Activated B cell treated with CpG ODN at 0.5 μM for 24 hours (primary cell): ENCODE measurements at regions not wholly inside any gene's neighbourhood (a gene's known extent, or its start where the extent isn't known, plus 50 kb on each side); places are given as distances from the start of the nearest gene placed in this dataset.
"Not testable (repeated sequence)": the region's sequence is repeated elsewhere in the genome, so short reads cannot be mapped to it uniquely, and the experiment has no call there.

ENCODE experiments used
- ATAC-seq: fragments of 200-7000 bp; cut with Tn5 transposase; one replicate; pipeline ENCODE4 v1.10.0; 2021; ENCODE audit warnings: low read depth, mild to moderate bottlenecking, moderate library complexity
- CTCF ChIA-PET: fragments of 350-600 bp; sonication (Branson Sonifier 250); formaldehyde crosslinking; loops from one replicate; lab custom pipeline; 2021; ENCODE audit warnings: antibody characterized with exemption; lab: Charles Lee
- POLR2A ChIA-PET: fragments of 350-600 bp; sonication (Branson Sonifier 250); formaldehyde crosslinking; loops from one replicate; lab custom pipeline; 2021; ENCODE audit warnings: antibody characterized with exemption; lab: Charles Lee
- DNase-seq: peaks from one replicate; pipeline ENCODE4 v3.0.0; 2022
- H3K27ac Mint-ChIP-seq: one replicate; pipeline ENCODE4 v1.8.0; 2020; ENCODE audit warnings: mixed read lengths
- H3K27me3 Mint-ChIP-seq: one replicate; pipeline ENCODE4 v1.8.0; 2021; ENCODE audit warnings: mixed read lengths
- H3K36me3 Mint-ChIP-seq: one replicate; pipeline ENCODE4 v1.8.0; 2021; ENCODE audit warnings: low read depth, mixed read lengths
- H3K4me1 Mint-ChIP-seq: one replicate; pipeline ENCODE4 v1.8.0; 2021; ENCODE audit warnings: mixed read lengths
- H3K4me3 Mint-ChIP-seq: one replicate; pipeline ENCODE4 v1.8.0; 2020; ENCODE audit warnings: mild to moderate bottlenecking, mixed read lengths
- H3K9me3 Mint-ChIP-seq: one replicate; pipeline ENCODE4 v1.8.0; 2020; ENCODE audit warnings: mixed read lengths
- CTCF ChIP-seq: fragments of 200-600 bp; IDR thresholded peaks from one replicate; pipeline ENCODE4 v1.8.0; 2022; ENCODE audit warnings: antibody characterized with exemption, mild to moderate bottlenecking
- intact Hi-C: fragments of 100-400 bp; cut with micrococcal nuclease; formaldehyde crosslinking; loops from one replicate; pipeline ENCODE4 v1.15.1; 2024

GRCh38 chr20:48375804-48376203, 452.0 kb downstream of the PREX1 start:
- no peak overlapping the region for H3K4me3 Mint-ChIP-seq
- H3K36me3 Mint-ChIP-seq: no peaks in the 10 kb centered on the region
- intact Hi-C loops: no loop called here
- H3K27ac Mint-ChIP-seq: no peak overlapping the region
- H3K27me3 Mint-ChIP-seq: peaks cover 26% of the 10 kb centered on the region
- CTCF ChIA-PET: interaction anchor here (2.0 kb wide), 1 partner anchor 245 kb away, joined by 6 read pairs; no protein-coding TSS in a partner anchor
- POLR2A ChIA-PET: interaction anchor here (0.6 kb wide), 1 partner anchor 606 kb away, joined by 4 read pairs; no protein-coding TSS in a partner anchor
- H3K9me3 Mint-ChIP-seq: no peaks in the 10 kb centered on the region
- DNase-seq (no peak), ATAC-seq (no peak)
- peaks cover 13% of the 10 kb centered on the region for H3K4me1 Mint-ChIP-seq
- TF ChIP-seq CTCF: no peak

GRCh38 chr20:48374991-48375595, 452.7 kb downstream of the PREX1 start:
- peaks cover 26% of the 10 kb centered on the region for H3K27me3 Mint-ChIP-seq
- CTCF ChIA-PET: no interaction called here
- POLR2A ChIA-PET: no interaction called here
- H3K9me3 Mint-ChIP-seq: no peaks in the 10 kb centered on the region
- TF ChIP-seq CTCF: no peak
- no peaks in the 10 kb centered on the region for H3K36me3 Mint-ChIP-seq
- no peak for DNase-seq
- H3K4me3 Mint-ChIP-seq: no peak overlapping the region
- H3K27ac Mint-ChIP-seq: no peak overlapping the region
- intact Hi-C loops: no loop called here
- ATAC-seq: no peak
- H3K4me1 Mint-ChIP-seq: peaks cover 17% of the 10 kb centered on the region

- intact Hi-C loops: not testable (repeated sequence)
- peaks cover 18% of the 10 kb centered on the region for H3K4me1 Mint-ChIP-seq
Measured at GRCh38 chr20:48374031-48374907, 453.5 kb downstream of the PREX1 start.

GRCh38 chr20:48373555-48373934, 454.3 kb downstream of the PREX1 start:
- ATAC-seq (no peak), DNase-seq (no peak)
- H3K4me3 Mint-ChIP-seq: no peak overlapping the region
- intact Hi-C loops: no loop called here
- H3K9me3 Mint-ChIP-seq: no peaks in the 10 kb centered on the region
- no peaks in the 10 kb centered on the region for H3K36me3 Mint-ChIP-seq
- H3K4me1 Mint-ChIP-seq: peaks cover 24% of the 10 kb centered on the region
- TF ChIP-seq CTCF: no peak
- H3K27me3 Mint-ChIP-seq: peaks cover 19% of the 10 kb centered on the region
- H3K27ac Mint-ChIP-seq: no peak overlapping the region
- POLR2A ChIA-PET: no interaction called here
- CTCF ChIA-PET: no interaction called here

More at GRCh38 chr20:48374031-48374907, 453.5 kb downstream of the PREX1 start:
- H3K36me3 Mint-ChIP-seq, CTCF ChIA-PET, ATAC-seq, DNase-seq, H3K27ac Mint-ChIP-seq, POLR2A ChIA-PET, H3K9me3 Mint-ChIP-seq, H3K4me3 Mint-ChIP-seq: not testable (repeated sequence)
- peaks cover 23% of the 10 kb centered on the region for H3K27me3 Mint-ChIP-seq

- DNase-seq, H3K9me3 Mint-ChIP-seq, POLR2A ChIA-PET, ATAC-seq, H3K36me3 Mint-ChIP-seq, H3K27ac Mint-ChIP-seq, CTCF ChIA-PET, intact Hi-C loops, H3K4me3 Mint-ChIP-seq: not testable (repeated sequence)
- H3K27me3 Mint-ChIP-seq: peaks cover 19% of the 10 kb centered on the region
- H3K4me1 Mint-ChIP-seq: peaks cover 28% of the 10 kb centered on the region
Measured at GRCh38 chr20:48372851-48373554, 454.8 kb downstream of the PREX1 start.

- Mint-ChIP-seq H3K36me3 (peaks cover 6% of the 10 kb centered on the region), H3K4me1 (peaks cover 42% of the 10 kb centered on the region), H3K4me3 (no peak overlapping the region), H3K27me3 (peaks cover 19% of the 10 kb centered on the region), H3K9me3 (no peaks in the 10 kb centered on the region), H3K27ac (no peak overlapping the region)
- ATAC-seq (no peak), DNase-seq (no peak)
- intact Hi-C loops: no loop called here
- ChIA-PET CTCF (no interaction called here), POLR2A (no interaction called here)
- TF ChIP-seq CTCF: no peak
Measured at GRCh38 chr20:48371211-48371610, 456.6 kb downstream of the PREX1 start.

- H3K27ac Mint-ChIP-seq, ATAC-seq, CTCF ChIA-PET, H3K4me3 Mint-ChIP-seq, POLR2A ChIA-PET, DNase-seq, H3K27me3 Mint-ChIP-seq, H3K9me3 Mint-ChIP-seq: not testable (repeated sequence)
- intact Hi-C loops: loop anchor here (10.0 kb wide), 1 partner anchor 556 kb away; the partner anchor contains the start of gene ARFGEF2
- peaks cover 53% of the 10 kb centered on the region for H3K4me1 Mint-ChIP-seq
- peaks cover 28% of the 10 kb centered on the region for H3K36me3 Mint-ChIP-seq
Measured at GRCh38 chr20:48368580-48369021, 459.2 kb downstream of the PREX1 start.
